Nephron progenitor cell (in vitro differentiated cells): ENCODE measurements at regions not wholly inside any gene's neighbourhood (a gene's known extent, or its start where the extent isn't known, plus 50 kb on each side); places are given as distances from the start of the nearest gene placed in this dataset.

ENCODE experiments used
- DNase-seq: peaks from one replicate; pipeline ENCODE4 v3.0.0; 2021
- H3K27ac Mint-ChIP-seq: 2 replicates; pipeline ENCODE4 v1.8.0; 2021; ENCODE audit warnings: mild to moderate bottlenecking, moderate library complexity, mixed read lengths
- H3K27me3 Mint-ChIP-seq: 2 replicates; pipeline ENCODE4 v1.8.0; 2021; ENCODE audit warnings: mild to moderate bottlenecking, low read depth, mixed read lengths; ENCODE audit not compliant: poor library complexity
- H3K36me3 Mint-ChIP-seq: 2 replicates; pipeline ENCODE4 v1.8.0; 2021; ENCODE audit warnings: low read depth, mixed read lengths
- H3K4me1 Mint-ChIP-seq: 2 replicates; pipeline ENCODE4 v1.8.0; 2021; ENCODE audit warnings: mixed read lengths
- H3K4me3 Mint-ChIP-seq: 2 replicates; pipeline ENCODE4 v1.8.0; 2021; ENCODE audit warnings: mild to moderate bottlenecking, moderate library complexity, mixed read lengths
- H3K9me3 Mint-ChIP-seq: 2 replicates; pipeline ENCODE4 v1.8.0; 2021; ENCODE audit warnings: mild to moderate bottlenecking, moderate library complexity, mixed read lengths
- TF ChIP-seq, protein P1 (sequence below): fragments of 200-600 bp; sonication (generic); IDR thresholded peaks from 2 replicates; pipeline ENCODE4 v1.5.0; 2021; ENCODE audit warnings: antibody characterized with exemption

DNA sequence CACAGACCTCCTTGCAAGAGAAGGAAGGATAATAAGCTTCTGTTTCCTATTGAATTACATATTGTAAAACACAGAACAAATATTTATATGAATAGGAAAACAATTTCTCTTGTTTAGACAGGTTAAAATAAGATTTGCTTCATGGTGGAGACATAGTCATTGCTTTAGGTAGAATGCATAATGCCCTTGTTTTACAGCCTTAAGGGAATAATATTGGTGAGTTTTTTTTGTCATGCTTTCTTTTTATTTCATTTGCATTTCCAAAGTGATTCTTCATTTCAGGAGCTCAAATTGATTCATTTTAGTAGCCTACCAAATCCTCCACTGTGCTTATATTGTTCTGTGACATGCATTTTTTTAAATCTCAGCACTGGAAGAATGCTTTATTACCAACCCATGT, 690.7 kb downstream of the OLFM4 start:
- peaks cover 20% of the 10 kb centered on the region for H3K36me3 Mint-ChIP-seq
- H3K27me3 Mint-ChIP-seq: no peaks in the 10 kb centered on the region
- no peaks in the 10 kb centered on the region for H3K4me1 Mint-ChIP-seq
- no peak overlapping the region for H3K27ac Mint-ChIP-seq
- H3K9me3 Mint-ChIP-seq: peaks cover 31% of the 10 kb centered on the region
- TF ChIP-seq, protein P1, sequence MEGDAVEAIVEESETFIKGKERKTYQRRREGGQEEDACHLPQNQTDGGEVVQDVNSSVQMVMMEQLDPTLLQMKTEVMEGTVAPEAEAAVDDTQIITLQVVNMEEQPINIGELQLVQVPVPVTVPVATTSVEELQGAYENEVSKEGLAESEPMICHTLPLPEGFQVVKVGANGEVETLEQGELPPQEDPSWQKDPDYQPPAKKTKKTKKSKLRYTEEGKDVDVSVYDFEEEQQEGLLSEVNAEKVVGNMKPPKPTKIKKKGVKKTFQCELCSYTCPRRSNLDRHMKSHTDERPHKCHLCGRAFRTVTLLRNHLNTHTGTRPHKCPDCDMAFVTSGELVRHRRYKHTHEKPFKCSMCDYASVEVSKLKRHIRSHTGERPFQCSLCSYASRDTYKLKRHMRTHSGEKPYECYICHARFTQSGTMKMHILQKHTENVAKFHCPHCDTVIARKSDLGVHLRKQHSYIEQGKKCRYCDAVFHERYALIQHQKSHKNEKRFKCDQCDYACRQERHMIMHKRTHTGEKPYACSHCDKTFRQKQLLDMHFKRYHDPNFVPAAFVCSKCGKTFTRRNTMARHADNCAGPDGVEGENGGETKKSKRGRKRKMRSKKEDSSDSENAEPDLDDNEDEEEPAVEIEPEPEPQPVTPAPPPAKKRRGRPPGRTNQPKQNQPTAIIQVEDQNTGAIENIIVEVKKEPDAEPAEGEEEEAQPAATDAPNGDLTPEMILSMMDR: no peak
- DNase-seq: no peak
- H3K4me3 Mint-ChIP-seq: no peak overlapping the region

- Mint-ChIP-seq H3K4me3 (no peak overlapping the region), H3K4me1 (no peaks in the 10 kb centered on the region), H3K27ac (no peak overlapping the region), H3K27me3 (no peaks in the 10 kb centered on the region), H3K36me3 (no peaks in the 10 kb centered on the region), H3K9me3 (no peaks in the 10 kb centered on the region)
- no peak for DNase-seq
- TF ChIP-seq, protein P1: no peak
Measured at GRCh38 chr13:53732664-53733063, 704.1 kb downstream of the OLFM4 start.

DNA sequence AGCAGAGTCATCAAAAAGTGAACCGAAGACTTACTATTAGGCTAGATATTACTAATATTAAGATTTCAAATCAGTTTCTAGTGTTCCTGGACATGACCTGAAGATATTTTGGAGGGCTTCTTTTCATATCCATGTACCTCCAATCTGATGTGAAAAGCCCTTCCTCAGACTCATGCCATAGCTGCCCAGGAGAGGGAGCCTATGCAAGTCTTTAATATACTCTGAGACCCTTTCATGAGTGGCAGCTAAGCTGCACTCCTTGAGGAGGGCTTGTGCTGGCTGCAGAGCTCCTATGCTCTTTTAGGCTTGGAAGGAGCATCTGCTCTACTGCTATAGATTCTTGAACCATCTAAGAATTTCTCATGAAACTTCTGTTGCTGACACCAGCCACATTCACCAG, 715.3 kb downstream of the OLFM4 start:
- H3K4me3 Mint-ChIP-seq: no peak overlapping the region
- H3K27me3 Mint-ChIP-seq: no peaks in the 10 kb centered on the region
- H3K27ac Mint-ChIP-seq: no peak overlapping the region
- TF ChIP-seq, protein P1: no peak
- H3K4me1 Mint-ChIP-seq: no peaks in the 10 kb centered on the region
- H3K9me3 Mint-ChIP-seq: no peaks in the 10 kb centered on the region
- H3K36me3 Mint-ChIP-seq: no peaks in the 10 kb centered on the region
- no peak for DNase-seq

DNA sequence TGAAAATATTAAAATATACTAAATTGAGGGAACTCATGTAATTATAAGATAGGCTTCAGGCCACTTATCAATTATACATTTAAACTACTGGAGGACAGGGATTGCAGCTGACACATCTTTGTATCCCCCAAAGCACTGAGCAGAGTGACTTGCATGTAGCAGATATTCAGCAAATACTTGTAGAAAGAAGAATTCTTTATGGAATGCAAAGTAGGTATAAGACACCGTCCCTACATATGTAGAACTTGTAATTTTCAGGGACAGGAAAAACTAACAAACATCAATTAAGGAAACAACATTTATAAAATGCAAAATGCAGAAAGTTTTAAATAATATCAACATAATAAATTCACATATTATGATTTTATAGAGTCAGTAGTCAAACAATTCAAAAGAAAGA, 719.2 kb downstream of the OLFM4 start:
- TF ChIP-seq, protein P1: no peak
- no peak for DNase-seq
- H3K4me3 Mint-ChIP-seq: no peak overlapping the region
- peaks cover 7% of the 10 kb centered on the region for H3K9me3 Mint-ChIP-seq
- no peaks in the 10 kb centered on the region for H3K4me1 Mint-ChIP-seq
- no peaks in the 10 kb centered on the region for H3K36me3 Mint-ChIP-seq
- H3K27me3 Mint-ChIP-seq: no peaks in the 10 kb centered on the region
- H3K27ac Mint-ChIP-seq: no peak overlapping the region

DNA sequence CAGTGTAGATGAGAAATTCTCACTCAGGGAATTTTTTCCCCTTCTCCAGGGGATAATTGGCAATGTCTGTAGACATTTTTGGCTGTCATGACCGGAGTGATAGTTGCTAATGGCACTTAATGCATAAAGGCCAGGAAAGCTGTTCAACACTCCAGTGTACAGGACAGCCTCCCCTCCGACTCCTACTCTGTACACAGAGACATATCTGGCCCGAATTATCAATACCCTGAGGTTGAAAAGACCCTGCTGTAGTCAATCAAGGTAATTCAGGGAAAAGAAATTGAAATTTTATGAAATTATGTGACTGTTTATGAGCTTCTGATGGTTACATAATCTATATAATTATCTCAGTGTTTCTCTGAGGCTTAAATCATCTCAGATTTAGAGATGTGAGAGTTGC, 720.7 kb downstream of the OLFM4 start:
- TF ChIP-seq, protein P1: no peak
- Mint-ChIP-seq H3K36me3 (no peaks in the 10 kb centered on the region), H3K4me3 (no peak overlapping the region), H3K27me3 (no peaks in the 10 kb centered on the region), H3K27ac (no peak overlapping the region), H3K9me3 (peaks cover 7% of the 10 kb centered on the region), H3K4me1 (no peaks in the 10 kb centered on the region)
- DNase-seq: no peak

DNA sequence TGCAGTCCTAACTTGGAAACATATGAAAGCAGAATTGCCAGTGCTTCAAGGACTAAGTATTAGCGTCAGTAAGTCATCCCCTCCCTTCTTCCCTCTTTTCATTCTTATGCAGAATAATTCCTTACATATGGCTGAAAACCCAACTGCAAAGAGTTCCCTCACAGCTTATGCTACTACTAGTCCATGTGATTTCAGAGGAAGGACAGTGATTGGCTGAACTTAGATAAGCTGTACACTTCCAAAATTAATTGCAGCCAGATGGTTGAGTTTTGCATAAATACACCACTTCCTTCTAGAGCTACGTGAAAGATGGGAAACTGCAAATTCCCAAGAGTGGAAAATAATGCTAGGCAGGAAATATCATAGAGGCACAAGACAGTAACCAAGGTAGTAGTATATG, 730.4 kb downstream of the OLFM4 start:
- Mint-ChIP-seq H3K4me1 (no peaks in the 10 kb centered on the region), H3K27me3 (no peaks in the 10 kb centered on the region), H3K36me3 (no peaks in the 10 kb centered on the region), H3K9me3 (no peaks in the 10 kb centered on the region), H3K27ac (no peak overlapping the region), H3K4me3 (no peak overlapping the region)
- DNase-seq: no peak
- TF ChIP-seq, protein P1: no peak
